AG10803 (cell line): ENCODE measurements at regions not wholly inside any gene's neighbourhood (a gene's known extent, or its start where the extent isn't known, plus 50 kb on each side); places are given as distances from the start of the nearest gene placed in this dataset.
"Not testable (repeated sequence)": the region's sequence is repeated elsewhere in the genome, so short reads cannot be mapped to it uniquely, and the experiment has no call there.

ENCODE experiments used
- DNase-seq: peaks from one replicate; pipeline ENCODE4 v3.0.0; 2010; ENCODE audit warnings: low read depth
- H3K4me3 ChIP-seq: 2 replicates; pipeline ENCODE4 v1.5.1; 2011; ENCODE audit warnings: mild to moderate bottlenecking, low read length, control low read depth
- TF ChIP-seq, protein P1 (sequence below): conservative IDR thresholded peaks from 2 replicates; pipeline ENCODE4 v1.5.1; 2011; ENCODE audit warnings: mild to moderate bottlenecking, low read length, control low read depth, inconsistent platforms

GRCh38 chr6:81373414-81373813 lies 379.1 kb downstream of the TENT5A start:
- TF ChIP-seq, protein P1, sequence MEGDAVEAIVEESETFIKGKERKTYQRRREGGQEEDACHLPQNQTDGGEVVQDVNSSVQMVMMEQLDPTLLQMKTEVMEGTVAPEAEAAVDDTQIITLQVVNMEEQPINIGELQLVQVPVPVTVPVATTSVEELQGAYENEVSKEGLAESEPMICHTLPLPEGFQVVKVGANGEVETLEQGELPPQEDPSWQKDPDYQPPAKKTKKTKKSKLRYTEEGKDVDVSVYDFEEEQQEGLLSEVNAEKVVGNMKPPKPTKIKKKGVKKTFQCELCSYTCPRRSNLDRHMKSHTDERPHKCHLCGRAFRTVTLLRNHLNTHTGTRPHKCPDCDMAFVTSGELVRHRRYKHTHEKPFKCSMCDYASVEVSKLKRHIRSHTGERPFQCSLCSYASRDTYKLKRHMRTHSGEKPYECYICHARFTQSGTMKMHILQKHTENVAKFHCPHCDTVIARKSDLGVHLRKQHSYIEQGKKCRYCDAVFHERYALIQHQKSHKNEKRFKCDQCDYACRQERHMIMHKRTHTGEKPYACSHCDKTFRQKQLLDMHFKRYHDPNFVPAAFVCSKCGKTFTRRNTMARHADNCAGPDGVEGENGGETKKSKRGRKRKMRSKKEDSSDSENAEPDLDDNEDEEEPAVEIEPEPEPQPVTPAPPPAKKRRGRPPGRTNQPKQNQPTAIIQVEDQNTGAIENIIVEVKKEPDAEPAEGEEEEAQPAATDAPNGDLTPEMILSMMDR: no peak

GRCh38 chr6:81371930-81372329 lies 380.6 kb downstream of the TENT5A start:
- TF ChIP-seq, protein P1: no peak

More at GRCh38 chr6:81373414-81373813, 379.1 kb downstream of the TENT5A start:
- DNase-seq: peak; percentile 3
- H3K4me3 ChIP-seq: no peak overlapping the region

DNA sequence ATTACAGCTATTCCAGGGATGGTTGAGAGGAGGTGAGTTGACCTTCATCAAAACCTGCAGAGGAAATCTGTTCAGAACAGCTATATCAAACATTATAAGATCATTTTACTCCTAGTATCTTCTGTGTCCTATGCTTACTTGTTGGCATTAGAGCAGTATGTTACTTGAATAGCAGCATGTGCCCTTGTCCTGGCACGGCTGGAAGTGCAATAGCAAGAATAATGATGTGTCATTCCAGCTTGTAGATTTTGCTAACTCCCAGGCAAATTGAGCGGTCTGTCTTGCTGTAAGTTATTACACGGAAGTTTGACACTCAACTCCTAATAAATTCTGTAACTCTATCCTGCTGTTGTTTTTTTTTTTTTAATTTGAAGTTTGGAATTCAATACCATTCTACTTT lies 385.5 kb downstream of the TENT5A start:
- no peak overlapping the region for H3K4me3 ChIP-seq
- peak; percentile 8 for DNase-seq
- TF ChIP-seq, protein P1: no peak

More at GRCh38 chr6:81371930-81372329, 380.6 kb downstream of the TENT5A start:
- no peak for DNase-seq
- no peak overlapping the region for H3K4me3 ChIP-seq

- DNase-seq: peak; percentile 19
- H3K4me3 ChIP-seq: no peak overlapping the region
- TF ChIP-seq, protein P1: no peak
Measured at GRCh38 chr6:81362246-81362645, 390.2 kb downstream of the TENT5A start.

DNA sequence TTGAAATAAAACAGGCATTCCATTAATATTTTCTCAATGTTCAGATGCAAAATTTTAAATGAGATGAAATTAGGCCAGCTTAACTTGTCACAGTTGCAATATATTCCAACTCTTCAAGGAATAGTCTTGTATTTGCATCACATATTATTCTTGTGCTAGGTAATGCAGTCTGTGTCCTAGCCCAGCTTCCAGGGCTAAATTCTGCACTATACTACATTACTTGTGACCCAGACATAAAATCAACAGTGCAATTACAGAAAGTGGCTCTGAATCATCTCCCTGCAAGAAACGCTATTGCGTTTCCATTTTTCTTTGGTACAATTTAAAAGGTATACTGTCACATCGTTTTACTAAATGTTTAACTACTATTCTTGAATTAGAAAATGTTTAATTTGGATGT lies 399.2 kb downstream of the TENT5A start:
- no peak overlapping the region for H3K4me3 ChIP-seq
- TF ChIP-seq, protein P1: no peak
- DNase-seq: no peak

DNA sequence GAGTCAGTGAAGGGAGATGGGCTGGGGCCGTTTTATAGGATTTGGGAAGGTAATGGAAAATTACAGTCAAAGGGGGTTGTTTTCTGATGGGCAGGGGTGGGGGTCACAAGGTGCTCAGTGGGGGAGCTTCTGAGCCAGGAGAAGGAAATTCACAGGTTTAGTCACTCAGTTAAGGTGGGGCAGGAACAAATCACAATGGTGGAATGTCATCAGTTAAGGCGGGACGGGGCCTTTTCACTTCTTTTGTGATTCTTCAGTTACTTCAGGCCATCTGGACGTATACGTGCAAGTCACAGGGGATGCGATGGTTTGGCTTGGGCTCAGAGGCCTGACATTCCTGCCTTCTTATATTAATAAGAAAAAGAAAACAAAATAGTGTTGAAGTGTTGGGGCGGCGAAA lies 408.5 kb downstream of the TENT5A start:
- not testable (repeated sequence) for DNase-seq, H3K4me3 ChIP-seq

DNA sequence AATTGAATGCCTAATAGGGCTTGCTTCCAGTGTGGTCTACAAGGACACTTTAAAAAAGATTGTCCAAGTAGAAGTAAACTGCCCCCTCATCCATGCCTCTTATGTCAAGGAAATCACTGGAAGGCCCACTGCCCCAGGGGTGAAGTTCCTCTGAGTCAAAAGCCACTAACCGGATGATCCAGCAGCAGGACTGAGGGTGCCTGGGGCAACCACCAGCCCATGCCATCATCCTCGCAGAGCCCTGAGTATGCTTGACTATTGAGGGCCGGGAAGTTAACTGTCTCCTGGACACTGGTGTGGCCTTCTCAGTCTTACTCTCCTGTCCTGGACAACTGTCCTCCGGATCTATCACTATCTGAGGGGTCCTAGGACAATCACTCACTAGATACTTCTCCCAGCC lies 411.5 kb downstream of the TENT5A start:
- TF ChIP-seq, protein P1: no peak

GRCh38 chr6:81331526-81331925 lies 421.0 kb downstream of the TENT5A start:
- no peak overlapping the region for H3K4me3 ChIP-seq
- TF ChIP-seq, protein P1: no peak
- DNase-seq: peak; percentile 88

More for the DNA sequence above, 411.5 kb downstream of the TENT5A start:
- no peak for DNase-seq
- no peak overlapping the region for H3K4me3 ChIP-seq
